Psoas muscle (tissue), 7 donors: ENCODE measurements at regions not wholly inside any gene's neighbourhood (a gene's known extent, or its start where the extent isn't known, plus 50 kb on each side); places are given as distances from the start of the nearest gene placed in this dataset.

Experiments used
- ATAC-seq, 4 donors: fragments of 200-7000 bp; cut with Tn5 transposase; one replicate each; pipeline ENCODE4 v1.9.1; 2020; ENCODE audit warnings: moderate library complexity in 3 of 4, mild to moderate bottlenecking in 2 of 4
- DNase-seq, 2 donors: peaks; one replicate each; pipeline ENCODE4 v3.0.0-alpha.2; 2020
- H3K27ac ChIP-seq: fragments of 200-600 bp; one replicate; pipeline ENCODE4 v1.8.0; 2022
- H3K27me3 ChIP-seq, 3 donors: fragments of 200-600 bp in 1 of 3; one replicate each; pipeline versions ENCODE4 v1.6.1 to v1.8.0; 2013 to 2022; ENCODE audit warnings: low read length in 2 of 3, mild to moderate bottlenecking in 2 of 3, moderate library complexity in 1 of 3; ENCODE audit not compliant: insufficient read depth in 3 of 3
- H3K36me3 ChIP-seq, 2 donors: fragments of 200-600 bp in 1 of 2; one replicate each; pipeline versions ENCODE4 v1.6.1 to v1.8.0; 2013 to 2022; ENCODE audit warnings: low read depth in 1 of 2, mild to moderate bottlenecking in 1 of 2, moderate library complexity in 1 of 2; ENCODE audit not compliant: insufficient read depth in 1 of 2
- H3K4me1 ChIP-seq: fragments of 200-600 bp; one replicate; pipeline ENCODE4 v1.8.0; 2022
- H3K4me3 ChIP-seq: fragments of 200-600 bp; one replicate; pipeline ENCODE4 v1.8.0; 2022; ENCODE audit warnings: mild to moderate bottlenecking
- H3K9me3 ChIP-seq: fragments of 200-600 bp; one replicate; pipeline ENCODE4 v1.8.0; 2022
- CTCF ChIP-seq: fragments of 200-600 bp; IDR thresholded peaks from one replicate; pipeline ENCODE4 v1.8.0; 2022; ENCODE audit warnings: antibody characterized with exemption
- WGBS, 3 donors: extraction: QIAGEN DNeasy Blood & Tissue Kit; methylation state at CpG; one replicate each; pipeline versions ENCODE4 v1.1.6 to v1.1.7; 2013; 5-methylcytosine and 5-hydroxymethylcytosine counted together
- intact Hi-C, 2 donors: fragments of 100-400 bp; cut with DNase I; formaldehyde crosslinking; loops; one replicate each; pipeline versions ENCODE4 v1.11.0 to v1.14.2; 2022
- donor health status: healthy with polysubstance abuse.
- donor health status: DM: no; HTN: no; CAD: no; lungs with moderate emphysema.
- donor health status: Bipolar disorder and iron deficiency.
- donor health status: healthy.
- donor health status: DM: yes; HTN: yes; CAD: no.
- donor health status: DM: no; HTN: no; CAD: no.
- donor health status: DM: yes; HTN: yes; CAD: no.

- Histone ChIP-seq H3K4me1 (no peaks in the 10 kb centered on the region), H3K4me3 (no peak overlapping the region), H3K27ac (no peak overlapping the region), H3K36me3 (no peaks in the 10 kb centered on the region), H3K27me3 (peaks cover 2 to 37% (median 5%) of the 10 kb centered on the region in 3 donors), H3K9me3 (no peaks in the 10 kb centered on the region)
- 56 to 59% (median 56%) methylated on average over 9 of the region's 9 CpGs for WGBS, 3 donors
- no peak for ATAC-seq
- TF ChIP-seq CTCF: no peak
- DNase-seq: no peak
- intact Hi-C loops: no loop called here
Measured at GRCh38 chr11:119932828-119933562, 204.0 kb upstream of the NECTIN1 start.

- WGBS, 3 donors: 70 to 73% (median 73%) methylated on average over 4 of the region's 4 CpGs
Measured at GRCh38 chr11:119928047-119928446, 199.0 kb upstream of the NECTIN1 start.

GRCh38 chr11:119924017-119924416 is 195.0 kb upstream of the NECTIN1 start:
- no peak for TF ChIP-seq CTCF
- no peak overlapping the region for H3K4me3 ChIP-seq
- H3K36me3 ChIP-seq: no peaks in the 10 kb centered on the region
- intact Hi-C loops: loop anchor here in 1 of 2 donors (5.0 kb wide), 1 partner anchor 317 kb away; no protein-coding TSS in a partner anchor
- ATAC-seq (no peak), DNase-seq (no peak)
- H3K4me1 ChIP-seq: no peaks in the 10 kb centered on the region
- H3K9me3 ChIP-seq: no peaks in the 10 kb centered on the region
- peaks cover 0 to 31% (median 2%) of the 10 kb centered on the region in 3 donors for H3K27me3 ChIP-seq
- WGBS, 3 donors: 64 to 71% (median 71%) methylated on average over 5 of the region's 5 CpGs
- no peak overlapping the region for H3K27ac ChIP-seq

More at GRCh38 chr11:119928047-119928446, 199.0 kb upstream of the NECTIN1 start:
- ATAC-seq: no peak
- Histone ChIP-seq H3K36me3 (no peaks in the 10 kb centered on the region), H3K27me3 (peaks cover 2 to 29% (median 4%) of the 10 kb centered on the region in 3 donors), H3K4me1 (no peaks in the 10 kb centered on the region), H3K27ac (no peak overlapping the region), H3K9me3 (no peaks in the 10 kb centered on the region), H3K4me3 (no peak overlapping the region)
- no peak for DNase-seq
- no peak for TF ChIP-seq CTCF
- intact Hi-C loops: no loop called here

GRCh38 chr11:119921571-119921970 is 192.6 kb upstream of the NECTIN1 start:
- no peak overlapping the region for H3K4me3 ChIP-seq
- no peaks in the 10 kb centered on the region for H3K4me1 ChIP-seq
- H3K27ac ChIP-seq: no peak overlapping the region
- peaks cover 0 to 47% (median 0%) of the 10 kb centered on the region in 3 donors for H3K27me3 ChIP-seq
- no peaks in the 10 kb centered on the region for H3K36me3 ChIP-seq
- 89 to 93% (median 89%) methylated on average over 8 of the region's 8 CpGs for WGBS, 3 donors
- ATAC-seq (no peak), DNase-seq (no peak)
- no peak for TF ChIP-seq CTCF
- intact Hi-C loops: loop anchor here in 1 of 2 donors (5.0 kb wide), 1 partner anchor 314 kb away; no protein-coding TSS in a partner anchor
- H3K9me3 ChIP-seq: no peaks in the 10 kb centered on the region
